ENCODE measurements at regions not wholly inside any gene's neighbourhood (a gene's known extent, or its start where the extent isn't known, plus 50 kb on each side); places are given as distances from the start of the nearest gene placed in this dataset.

GRCh38 chr13:97057176-97057575, 62.9 kb upstream of the OXGR1 start:
- intact Hi-C loops (cut with DNase I), result no loop called here
- H3K27me3 ChIP-seq, result no peaks in the 10 kb centered on the region
- no peaks in the 10 kb centered on the region for H3K4me1 ChIP-seq
- TF ChIP-seq POLR2A (IDR thresholded peaks at IDR 0.05; ENCODE audit: low read depth) (no peak), EP300 (IDR thresholded peaks at IDR 0.05) (no peak), POLR2AphosphoS5 (IDR thresholded peaks at IDR 0.05) (no peak)
- TF ChIP-seq, protein P1, sequence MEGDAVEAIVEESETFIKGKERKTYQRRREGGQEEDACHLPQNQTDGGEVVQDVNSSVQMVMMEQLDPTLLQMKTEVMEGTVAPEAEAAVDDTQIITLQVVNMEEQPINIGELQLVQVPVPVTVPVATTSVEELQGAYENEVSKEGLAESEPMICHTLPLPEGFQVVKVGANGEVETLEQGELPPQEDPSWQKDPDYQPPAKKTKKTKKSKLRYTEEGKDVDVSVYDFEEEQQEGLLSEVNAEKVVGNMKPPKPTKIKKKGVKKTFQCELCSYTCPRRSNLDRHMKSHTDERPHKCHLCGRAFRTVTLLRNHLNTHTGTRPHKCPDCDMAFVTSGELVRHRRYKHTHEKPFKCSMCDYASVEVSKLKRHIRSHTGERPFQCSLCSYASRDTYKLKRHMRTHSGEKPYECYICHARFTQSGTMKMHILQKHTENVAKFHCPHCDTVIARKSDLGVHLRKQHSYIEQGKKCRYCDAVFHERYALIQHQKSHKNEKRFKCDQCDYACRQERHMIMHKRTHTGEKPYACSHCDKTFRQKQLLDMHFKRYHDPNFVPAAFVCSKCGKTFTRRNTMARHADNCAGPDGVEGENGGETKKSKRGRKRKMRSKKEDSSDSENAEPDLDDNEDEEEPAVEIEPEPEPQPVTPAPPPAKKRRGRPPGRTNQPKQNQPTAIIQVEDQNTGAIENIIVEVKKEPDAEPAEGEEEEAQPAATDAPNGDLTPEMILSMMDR (IDR thresholded peaks at IDR 0.05), result no peak
- WGBS, result 85% methylated on average over 2 of the region's 2 CpGs
- no peak for DNase-seq (ENCODE audit: extremely low spot score)
- no peak overlapping the region for H3K27ac ChIP-seq (replicated peaks in 1 of 4)
- H3K36me3 ChIP-seq, result no peaks in the 10 kb centered on the region
- no peak overlapping the region for H3K4me3 ChIP-seq
- H3K9me3 ChIP-seq, result peaks cover 0 to 7% (median 2%) of the 10 kb centered on the region in 4 donors

- Histone ChIP-seq H3K4me1 (no peaks in the 10 kb centered on the region), H3K36me3 (no peaks in the 10 kb centered on the region), H3K27ac (replicated peaks in 1 of 4) (no peak overlapping the region), H3K4me3 (no peak overlapping the region), H3K9me3 (peaks cover 0 to 7% (median 2%) of the 10 kb centered on the region in 4 donors), H3K27me3 (no peaks in the 10 kb centered on the region)
- TF ChIP-seq POLR2A (IDR thresholded peaks at IDR 0.05; ENCODE audit: low read depth) (no peak), EP300 (IDR thresholded peaks at IDR 0.05) (no peak), POLR2AphosphoS5 (IDR thresholded peaks at IDR 0.05) (no peak)
- TF ChIP-seq, protein P1 (IDR thresholded peaks at IDR 0.05), result no peak
- 61% methylated on average over 3 of the region's 3 CpGs for WGBS
- intact Hi-C loops (cut with DNase I), result no loop called here
- no peak for DNase-seq (ENCODE audit: extremely low spot score)
Observed at GRCh38 chr13:97058391-97058790, 64.1 kb upstream of the OXGR1 start.

- intact Hi-C loops (cut with DNase I), result no loop called here
Observed at GRCh38 chr13:97058926-97059325, 64.7 kb upstream of the OXGR1 start.

DNA sequence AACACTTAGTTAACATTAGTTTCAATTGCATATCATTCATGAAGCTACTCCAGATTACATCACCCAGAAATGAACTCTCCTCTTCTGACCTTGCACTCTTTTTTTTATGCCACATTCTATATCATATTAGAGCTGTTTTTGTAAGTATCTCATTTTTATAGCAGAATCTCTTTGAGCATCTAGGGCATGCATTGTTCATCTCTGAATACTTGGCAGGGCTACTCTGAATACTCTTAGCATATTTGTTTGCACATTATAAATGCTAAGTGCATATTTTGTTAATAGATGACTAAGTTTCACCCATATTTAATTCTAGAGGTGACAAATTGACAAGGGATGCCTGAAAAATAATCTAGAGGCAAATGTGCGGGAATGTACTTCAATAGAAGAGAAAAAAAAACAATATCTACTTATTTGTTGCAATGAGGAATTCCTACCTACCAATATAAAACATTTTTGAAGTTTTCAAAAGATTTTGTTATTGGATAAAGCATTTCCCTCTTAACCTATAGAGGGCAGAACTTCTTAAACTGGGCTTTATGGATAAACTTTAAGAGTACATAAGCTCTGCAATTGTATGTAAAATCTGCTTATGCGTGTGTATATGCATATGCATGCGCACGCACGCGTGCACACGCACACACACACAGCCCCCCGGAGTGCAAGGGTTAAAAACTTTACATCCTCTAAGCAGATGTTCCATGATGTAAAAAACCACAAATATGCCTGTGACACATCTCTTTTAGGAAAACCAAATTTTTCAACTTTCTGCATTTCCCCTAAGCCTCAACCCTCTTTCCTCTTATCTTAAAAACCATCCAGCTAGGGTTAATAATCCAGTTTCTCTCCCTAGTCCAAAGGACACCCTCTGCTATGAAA, 73.0 kb upstream of the OXGR1 start:
- Histone ChIP-seq H3K4me1 (peaks cover 0 to 12% (median 0%) of the 10 kb centered on the region in 4 donors), H3K27me3 (no peaks in the 10 kb centered on the region), H3K36me3 (no peaks in the 10 kb centered on the region), H3K4me3 (no peak overlapping the region), H3K9me3 (no peaks in the 10 kb centered on the region), H3K27ac (replicated peaks in 1 of 4) (no peak overlapping the region)
- intact Hi-C loops (cut with DNase I), result no loop called here
- no peak for DNase-seq (ENCODE audit: extremely low spot score)
- 97% methylated on average over 8 of the region's 8 CpGs for WGBS
- no peak for TF ChIP-seq POLR2AphosphoS5 (IDR thresholded peaks at IDR 0.05)
- TF ChIP-seq POLR2A (IDR thresholded peaks at IDR 0.05; ENCODE audit: low read depth), result no peak
- TF ChIP-seq EP300 (IDR thresholded peaks at IDR 0.05), result no peak
- TF ChIP-seq, protein P1 (IDR thresholded peaks at IDR 0.05), result no peak

More at GRCh38 chr13:97058926-97059325, 64.7 kb upstream of the OXGR1 start:
- no peaks in the 10 kb centered on the region for H3K27me3 ChIP-seq
- no peak overlapping the region for H3K27ac ChIP-seq (replicated peaks in 1 of 4)
- no peaks in the 10 kb centered on the region for H3K4me1 ChIP-seq
- 72% methylated on average over 1 of the region's 1 CpG for WGBS
- TF ChIP-seq, protein P1 (IDR thresholded peaks at IDR 0.05), result no peak
- TF ChIP-seq EP300 (IDR thresholded peaks at IDR 0.05), result no peak
- no peak overlapping the region for H3K4me3 ChIP-seq
- no peaks in the 10 kb centered on the region for H3K36me3 ChIP-seq
- peaks cover 0 to 7% (median 2%) of the 10 kb centered on the region in 4 donors for H3K9me3 ChIP-seq
- DNase-seq (ENCODE audit: extremely low spot score), result no peak

All from esophagus muscularis mucosa (tissue), 4 donors.